ENCODE measurements at regions not wholly inside any gene's neighbourhood (a gene's known extent, or its start where the extent isn't known, plus 50 kb on each side); places are given as distances from the start of the nearest gene placed in this dataset.

- TF ChIP-seq, protein P1, sequence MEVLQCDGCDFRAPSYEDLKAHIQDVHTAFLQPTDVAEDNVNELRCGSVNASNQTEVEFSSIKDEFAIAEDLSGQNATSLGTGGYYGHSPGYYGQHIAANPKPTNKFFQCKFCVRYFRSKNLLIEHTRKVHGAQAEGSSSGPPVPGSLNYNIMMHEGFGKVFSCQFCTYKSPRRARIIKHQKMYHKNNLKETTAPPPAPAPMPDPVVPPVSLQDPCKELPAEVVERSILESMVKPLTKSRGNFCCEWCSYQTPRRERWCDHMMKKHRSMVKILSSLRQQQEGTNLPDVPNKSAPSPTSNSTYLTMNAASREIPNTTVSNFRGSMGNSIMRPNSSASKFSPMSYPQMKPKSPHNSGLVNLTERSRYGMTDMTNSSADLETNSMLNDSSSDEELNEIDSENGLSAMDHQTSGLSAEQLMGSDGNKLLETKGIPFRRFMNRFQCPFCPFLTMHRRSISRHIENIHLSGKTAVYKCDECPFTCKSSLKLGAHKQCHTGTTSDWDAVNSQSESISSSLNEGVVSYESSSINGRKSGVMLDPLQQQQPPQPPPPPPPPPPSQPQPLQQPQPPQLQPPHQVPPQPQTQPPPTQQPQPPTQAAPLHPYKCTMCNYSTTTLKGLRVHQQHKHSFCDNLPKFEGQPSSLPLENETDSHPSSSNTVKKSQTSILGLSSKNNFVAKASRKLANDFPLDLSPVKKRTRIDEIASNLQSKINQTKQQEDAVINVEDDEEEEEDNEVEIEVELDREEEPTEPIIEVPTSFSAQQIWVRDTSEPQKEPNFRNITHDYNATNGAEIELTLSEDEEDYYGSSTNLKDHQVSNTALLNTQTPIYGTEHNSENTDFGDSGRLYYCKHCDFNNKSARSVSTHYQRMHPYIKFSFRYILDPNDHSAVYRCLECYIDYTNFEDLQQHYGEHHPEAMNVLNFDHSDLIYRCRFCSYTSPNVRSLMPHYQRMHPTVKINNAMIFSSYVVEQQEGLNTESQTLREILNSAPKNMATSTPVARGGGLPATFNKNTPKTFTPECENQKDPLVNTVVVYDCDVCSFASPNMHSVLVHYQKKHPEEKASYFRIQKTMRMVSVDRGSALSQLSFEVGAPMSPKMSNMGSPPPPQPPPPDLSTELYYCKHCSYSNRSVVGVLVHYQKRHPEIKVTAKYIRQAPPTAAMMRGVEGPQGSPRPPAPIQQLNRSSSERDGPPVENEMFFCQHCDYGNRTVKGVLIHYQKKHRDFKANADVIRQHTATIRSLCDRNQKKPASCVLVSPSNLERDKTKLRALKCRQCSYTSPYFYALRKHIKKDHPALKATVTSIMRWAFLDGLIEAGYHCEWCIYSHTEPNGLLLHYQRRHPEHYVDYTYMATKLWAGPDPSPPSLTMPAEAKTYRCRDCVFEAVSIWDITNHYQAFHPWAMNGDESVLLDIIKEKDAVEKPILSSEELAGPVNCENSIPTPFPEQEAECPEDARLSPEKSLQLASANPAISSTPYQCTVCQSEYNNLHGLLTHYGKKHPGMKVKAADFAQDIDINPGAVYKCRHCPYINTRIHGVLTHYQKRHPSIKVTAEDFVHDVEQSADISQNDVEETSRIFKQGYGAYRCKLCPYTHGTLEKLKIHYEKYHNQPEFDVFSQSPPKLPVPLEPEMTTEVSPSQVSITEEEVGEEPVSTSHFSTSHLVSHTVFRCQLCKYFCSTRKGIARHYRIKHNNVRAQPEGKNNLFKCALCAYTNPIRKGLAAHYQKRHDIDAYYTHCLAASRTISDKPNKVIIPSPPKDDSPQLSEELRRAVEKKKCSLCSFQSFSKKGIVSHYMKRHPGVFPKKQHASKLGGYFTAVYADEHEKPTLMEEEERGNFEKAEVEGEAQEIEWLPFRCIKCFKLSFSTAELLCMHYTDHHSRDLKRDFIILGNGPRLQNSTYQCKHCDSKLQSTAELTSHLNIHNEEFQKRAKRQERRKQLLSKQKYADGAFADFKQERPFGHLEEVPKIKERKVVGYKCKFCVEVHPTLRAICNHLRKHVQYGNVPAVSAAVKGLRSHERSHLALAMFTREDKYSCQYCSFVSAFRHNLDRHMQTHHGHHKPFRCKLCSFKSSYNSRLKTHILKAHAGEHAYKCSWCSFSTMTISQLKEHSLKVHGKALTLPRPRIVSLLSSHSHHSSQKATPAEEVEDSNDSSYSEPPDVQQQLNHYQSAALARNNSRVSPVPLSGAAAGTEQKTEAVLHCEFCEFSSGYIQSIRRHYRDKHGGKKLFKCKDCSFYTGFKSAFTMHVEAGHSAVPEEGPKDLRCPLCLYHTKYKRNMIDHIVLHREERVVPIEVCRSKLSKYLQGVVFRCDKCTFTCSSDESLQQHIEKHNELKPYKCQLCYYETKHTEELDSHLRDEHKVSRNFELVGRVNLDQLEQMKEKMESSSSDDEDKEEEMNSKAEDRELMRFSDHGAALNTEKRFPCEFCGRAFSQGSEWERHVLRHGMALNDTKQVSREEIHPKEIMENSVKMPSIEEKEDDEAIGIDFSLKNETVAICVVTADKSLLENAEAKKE (CRISPR knock-in tag; IDR thresholded peaks at IDR 0.05): no peak
Measured at GRCh38 chr9:14406463-14406862, 92.5 kb upstream of the NFIB start (continued).

- Histone ChIP-seq H4K20me1 (replicated peaks; ENCODE audit: insufficient read depth) (no peaks in the 10 kb centered on the region), H3K36me3 (ENCODE audit: insufficient read depth) (no peaks in the 10 kb centered on the region)
- H3K27me3 Mint-ChIP-seq (ENCODE audit: insufficient read depth, low read depth, poor library complexity): no peaks in the 10 kb centered on the region
- no peak for TF ChIP-seq ZNF114 (CRISPR knock-in tag; IDR thresholded peaks at IDR 0.05)
- TF ChIP-seq STAT1 (IDR thresholded peaks at IDR 0.05; ENCODE audit: unreplicated experiment): no peak
- TF ChIP-seq CREB1 (CRISPR knock-in tag; IDR thresholded peaks at IDR 0.05; ENCODE audit: low read depth): no peak
- no peak for TF ChIP-seq POLR2AphosphoS5 (IDR thresholded peaks at IDR 0.05; ENCODE audit: low read depth)
- TF ChIP-seq EZH2phosphoT487 (IDR thresholded peaks at IDR 0.05; ENCODE audit: unreplicated experiment): no peak
- no peak for TF ChIP-seq REST (IDR thresholded peaks at IDR 0.05; ENCODE audit: unreplicated experiment)
- no peak for TF ChIP-seq NANOG (IDR thresholded peaks at IDR 0.05; ENCODE audit: borderline replicate concordance)
- TF ChIP-seq, protein P2, sequence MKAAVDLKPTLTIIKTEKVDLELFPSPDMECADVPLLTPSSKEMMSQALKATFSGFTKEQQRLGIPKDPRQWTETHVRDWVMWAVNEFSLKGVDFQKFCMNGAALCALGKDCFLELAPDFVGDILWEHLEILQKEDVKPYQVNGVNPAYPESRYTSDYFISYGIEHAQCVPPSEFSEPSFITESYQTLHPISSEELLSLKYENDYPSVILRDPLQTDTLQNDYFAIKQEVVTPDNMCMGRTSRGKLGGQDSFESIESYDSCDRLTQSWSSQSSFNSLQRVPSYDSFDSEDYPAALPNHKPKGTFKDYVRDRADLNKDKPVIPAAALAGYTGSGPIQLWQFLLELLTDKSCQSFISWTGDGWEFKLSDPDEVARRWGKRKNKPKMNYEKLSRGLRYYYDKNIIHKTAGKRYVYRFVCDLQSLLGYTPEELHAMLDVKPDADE (IDR thresholded peaks at IDR 0.05): no peak
- no peak for TF ChIP-seq JUNB (IDR thresholded peaks at IDR 0.05; ENCODE audit: unreplicated experiment)
Measured at GRCh38 chr9:14405176-14405706, 91.3 kb upstream of the NFIB start.

More at GRCh38 chr9:14405176-14405706, 91.3 kb upstream of the NFIB start:
- H3F3A ChIP-seq (replicated peaks; ENCODE audit: low read depth): no peaks in the 10 kb centered on the region
- H3K79me2 ChIP-seq (replicated peaks; ENCODE audit: insufficient read depth): no peaks in the 10 kb centered on the region
- ATAC-seq: no peak
- H3K27ac ChIP-seq (ENCODE audit: low read depth): no peak overlapping the region
- H2AFZ ChIP-seq: peak overlapping the region; percentile 29; the same call in 1 of the 2 replicates
- peaks cover 12% of the 10 kb centered on the region for H3K4me1 Mint-ChIP-seq
- H3K9me2 ChIP-seq (ENCODE audit: insufficient read depth): no peaks in the 10 kb centered on the region; the same call in 1 of the 2 replicates
- no peak for DNase-seq (ENCODE audit: low spot score)
- H3K27me3 ChIP-seq (ENCODE audit: insufficient read depth): no peaks in the 10 kb centered on the region
- no peaks in the 10 kb centered on the region for H3K36me3 Mint-ChIP-seq (ENCODE audit: low read depth)
- H3K4me2 ChIP-seq: no peak overlapping the region
- no peak overlapping the region for H3K4me3 ChIP-seq
- no peak overlapping the region for H3K4me3 Mint-ChIP-seq
- H3K4me1 ChIP-seq (ENCODE audit: insufficient read depth): peaks cover 9% of the 10 kb centered on the region; the same call in 1 of the 2 replicates
- H3K27ac Mint-ChIP-seq: no peak overlapping the region
- H3K9me3 Mint-ChIP-seq: no peaks in the 10 kb centered on the region
